B cell (primary cell): ENCODE measurements at regions not wholly inside any gene's neighbourhood (a gene's known extent, or its start where the extent isn't known, plus 50 kb on each side); places are given as distances from the start of the nearest gene placed in this dataset.

Source experiments
- CTCF ChIP-seq: fragments of 200-600 bp; IDR thresholded peaks from one replicate; pipeline ENCODE4 v1.8.0; 2022; ENCODE audit warnings: antibody characterized with exemption, mild to moderate bottlenecking
- EZH2 ChIP-seq: IDR thresholded peaks from 2 replicates; pipeline ENCODE4 v1.6.1; 2012; ENCODE audit warnings: borderline replicate concordance, low read depth, mild to moderate bottlenecking, moderate library complexity, low read length; ENCODE audit not compliant: insufficient read depth, poor library complexity, severe bottlenecking

GRCh38 chr10:24086296-24087086, 122.4 kb upstream of the KIAA1217 start:
- TF ChIP-seq CTCF (no peak), EZH2 (no peak)
